ENCODE measurements at regions not wholly inside any gene's neighbourhood (a gene's known extent, or its start where the extent isn't known, plus 50 kb on each side); places are given as distances from the start of the nearest gene placed in this dataset.

GRCh38 chr4:126859314-126859713, 773.4 kb upstream of the INTU start:
- H3K9ac ChIP-seq (ENCODE audit: low read length) = no peak overlapping the region
- no peak overlapping the region for H3K27ac ChIP-seq (ENCODE audit: low read length)
- no peak overlapping the region for H3K4me3 ChIP-seq (ENCODE audit: low read length)
- H3K4me1 ChIP-seq (ENCODE audit: low read length) = peaks cover 10% of the 10 kb centered on the region; the same call in 1 of the 2 replicates
- no peaks in the 10 kb centered on the region for H3K79me2 ChIP-seq (ENCODE audit: low read length)
- no peak overlapping the region for H3K4me2 ChIP-seq (ENCODE audit: low read length)
- H3K9me3 ChIP-seq (ENCODE audit: insufficient read depth, low read length) = no peaks in the 10 kb centered on the region
- no peaks in the 10 kb centered on the region for H4K20me1 ChIP-seq (ENCODE audit: insufficient read depth, low read length)
- H2AFZ ChIP-seq (ENCODE audit: low read depth, low read length) = no peak overlapping the region
- TF ChIP-seq EZH2phosphoT487 (IDR thresholded peaks at IDR 0.05; ENCODE audit: low read depth) (no peak), CTCF (IDR thresholded peaks at IDR 0.05; ENCODE audit: low read depth, low read length) (no peak)
- H3K27me3 ChIP-seq (ENCODE audit: low read depth, low read length) = no peaks in the 10 kb centered on the region
- no peaks in the 10 kb centered on the region for H3K36me3 ChIP-seq (replicated peaks; ENCODE audit: low read depth, low read length)

- TF ChIP-seq EZH2phosphoT487 (IDR thresholded peaks at IDR 0.05; ENCODE audit: low read depth) (no peak), CTCF (IDR thresholded peaks at IDR 0.05; ENCODE audit: low read depth, low read length) (no peak)
- H4K20me1 ChIP-seq (ENCODE audit: insufficient read depth, low read length) = no peaks in the 10 kb centered on the region
- no peaks in the 10 kb centered on the region for H3K27me3 ChIP-seq (ENCODE audit: low read depth, low read length)
- H3K4me3 ChIP-seq (ENCODE audit: low read length) = no peak overlapping the region
- no peaks in the 10 kb centered on the region for H3K36me3 ChIP-seq (replicated peaks; ENCODE audit: low read depth, low read length)
- no peak overlapping the region for H3K27ac ChIP-seq (ENCODE audit: low read length)
- no peaks in the 10 kb centered on the region for H3K79me2 ChIP-seq (ENCODE audit: low read length)
- H3K9me3 ChIP-seq (ENCODE audit: insufficient read depth, low read length) = no peaks in the 10 kb centered on the region
- H3K4me2 ChIP-seq (ENCODE audit: low read length) = no peak overlapping the region
- peaks cover 4% of the 10 kb centered on the region; the same call in 1 of the 2 replicates for H3K4me1 ChIP-seq (ENCODE audit: low read length)
- H2AFZ ChIP-seq (ENCODE audit: low read depth, low read length) = no peak overlapping the region
- H3K9ac ChIP-seq (ENCODE audit: low read length) = no peak overlapping the region
Measured at GRCh38 chr4:126859872-126860271, 772.9 kb upstream of the INTU start.

- Histone ChIP-seq H3K9ac (ENCODE audit: low read length) (no peak overlapping the region), H3K36me3 (replicated peaks; ENCODE audit: low read depth, low read length) (no peaks in the 10 kb centered on the region), H3K4me1 (ENCODE audit: low read length) (peaks cover 4% of the 10 kb centered on the region; the same call in 1 of the 2 replicates), H3K27ac (ENCODE audit: low read length) (no peak overlapping the region), H3K9me3 (ENCODE audit: insufficient read depth, low read length) (no peaks in the 10 kb centered on the region), H3K27me3 (ENCODE audit: low read depth, low read length) (no peaks in the 10 kb centered on the region), H3K79me2 (ENCODE audit: low read length) (no peaks in the 10 kb centered on the region), H3K4me2 (ENCODE audit: low read length) (no peak overlapping the region), H4K20me1 (ENCODE audit: insufficient read depth, low read length) (no peaks in the 10 kb centered on the region), H2AFZ (ENCODE audit: low read depth, low read length) (no peak overlapping the region), H3K4me3 (ENCODE audit: low read length) (no peak overlapping the region)
- TF ChIP-seq EZH2phosphoT487 (IDR thresholded peaks at IDR 0.05; ENCODE audit: low read depth) (no peak), CTCF (IDR thresholded peaks at IDR 0.05; ENCODE audit: low read depth, low read length) (no peak)
Measured at GRCh38 chr4:126860308-126860707, 772.4 kb upstream of the INTU start.

- no peak overlapping the region for H3K4me2 ChIP-seq (ENCODE audit: low read length)
- H3K27ac ChIP-seq (ENCODE audit: low read length) = no peak overlapping the region
- H3K27me3 ChIP-seq (ENCODE audit: low read depth, low read length) = no peaks in the 10 kb centered on the region
- 0 out of 2 replicates have a peak, but pooled peaks cover 4% of the 10 kb centered on the region for H3K9me3 ChIP-seq (ENCODE audit: insufficient read depth, low read length)
- no peaks in the 10 kb centered on the region for H3K79me2 ChIP-seq (ENCODE audit: low read length)
- H3K36me3 ChIP-seq (replicated peaks; ENCODE audit: low read depth, low read length) = no peaks in the 10 kb centered on the region
- H2AFZ ChIP-seq (ENCODE audit: low read depth, low read length) = no peak overlapping the region
- H3K4me3 ChIP-seq (ENCODE audit: low read length) = no peak overlapping the region
- H4K20me1 ChIP-seq (ENCODE audit: insufficient read depth, low read length) = no peaks in the 10 kb centered on the region
- TF ChIP-seq CTCF (IDR thresholded peaks at IDR 0.05; ENCODE audit: low read depth, low read length) = no peak
- no peak for TF ChIP-seq EZH2phosphoT487 (IDR thresholded peaks at IDR 0.05; ENCODE audit: low read depth)
- H3K4me1 ChIP-seq (ENCODE audit: low read length) = no peaks in the 10 kb centered on the region; the same call in 1 of the 2 replicates
- H3K9ac ChIP-seq (ENCODE audit: low read length) = no peak overlapping the region
Measured at GRCh38 chr4:126869967-126870366, 762.8 kb upstream of the INTU start.
